SU-DHL-6 (cell line): ENCODE measurements at regions not wholly inside any gene's neighbourhood (a gene's known extent, or its start where the extent isn't known, plus 50 kb on each side); places are given as distances from the start of the nearest gene placed in this dataset.

Experiments
- CTCF ChIP-seq: fragments of 200-600 bp; sonication (generic); IDR thresholded peaks from one replicate; pipeline ENCODE4 v1.5.1; 2017; ENCODE audit warnings: antibody characterized with exemption, mild to moderate bottlenecking, low read length, moderate library complexity; ENCODE audit not compliant: insufficient read depth, poor library complexity, severe bottlenecking
- EZH2phosphoT487 ChIP-seq: fragments of 200-600 bp; sonication (generic), shearing (Covaris generic); conservative IDR thresholded peaks from 2 replicates; pipeline ENCODE4 v1.6.1; 2018; ENCODE audit warnings: mild to moderate bottlenecking, antibody characterized with exemption, low read length, moderate library complexity, mixed read lengths

GRCh38 chr11:80327956-80328614 lies 887.3 kb upstream of the TENM4 start:
- TF ChIP-seq CTCF (no peak), EZH2phosphoT487 (no peak)
